ENCODE measurements at regions not wholly inside any gene's neighbourhood (a gene's known extent, or its start where the extent isn't known, plus 50 kb on each side); places are given as distances from the start of the nearest gene placed in this dataset.

GRCh38 chr20:39489986-39490560, 527.9 kb downstream of the DHX35 start:
- H3K4me3 ChIP-seq (ENCODE audit: insufficient read depth, low read length, poor library complexity, severe bottlenecking): no peak overlapping the region
- H3K9me2 ChIP-seq (replicated peaks; ENCODE audit: insufficient read depth, low read length): no peaks in the 10 kb centered on the region
- H3K36me3 ChIP-seq (ENCODE audit: low read length): no peaks in the 10 kb centered on the region
- H3K27me3 ChIP-seq (ENCODE audit: low read length): no peaks in the 10 kb centered on the region
- no peaks in the 10 kb centered on the region for H3K9me3 ChIP-seq (ENCODE audit: insufficient read depth, low read length)
- no peak overlapping the region for H3K27ac ChIP-seq (ENCODE audit: low read depth, low read length)
- no peaks in the 10 kb centered on the region for H4K20me1 ChIP-seq (ENCODE audit: low read depth, low read length)
- no peak for TF ChIP-seq CTCF (IDR thresholded peaks at IDR 0.05; ENCODE audit: insufficient read depth, low read length, poor library complexity, severe bottlenecking)
- TF ChIP-seq EZH2phosphoT487 (conservative IDR thresholded peaks at IDR 0.05; ENCODE audit: low read length): no peak
- no peaks in the 10 kb centered on the region for H3K79me2 ChIP-seq (ENCODE audit: insufficient read depth, low read length)
- H3F3A ChIP-seq (ENCODE audit: insufficient read depth): no peaks in the 10 kb centered on the region
- H2AFZ ChIP-seq (ENCODE audit: low read depth, low read length, severe bottlenecking): no peak overlapping the region
- H3K9ac ChIP-seq (ENCODE audit: low read length): no peak overlapping the region
- no peak overlapping the region for H3K4me2 ChIP-seq (ENCODE audit: low read depth, low read length, poor library complexity, severe bottlenecking)

- no peaks in the 10 kb centered on the region for H3K27me3 ChIP-seq (ENCODE audit: low read length)
- H3K79me2 ChIP-seq (ENCODE audit: insufficient read depth, low read length): no peaks in the 10 kb centered on the region
- no peaks in the 10 kb centered on the region for H4K20me1 ChIP-seq (ENCODE audit: low read depth, low read length)
These were observed 518.3 kb downstream of the DHX35 start for GRCh38 chr20:39480276-39481043.

GRCh38 chr20:39479196-39479810, 517.2 kb downstream of the DHX35 start:
- Histone ChIP-seq H3F3A (ENCODE audit: insufficient read depth) (no peaks in the 10 kb centered on the region), H3K9me2 (replicated peaks; ENCODE audit: insufficient read depth, low read length) (no peaks in the 10 kb centered on the region), H3K36me3 (ENCODE audit: low read length) (no peaks in the 10 kb centered on the region), H3K9me3 (ENCODE audit: insufficient read depth, low read length) (no peaks in the 10 kb centered on the region), H3K4me3 (ENCODE audit: insufficient read depth, low read length, poor library complexity, severe bottlenecking) (no peak overlapping the region), H4K20me1 (ENCODE audit: low read depth, low read length) (no peaks in the 10 kb centered on the region), H3K4me2 (ENCODE audit: low read depth, low read length, poor library complexity, severe bottlenecking) (no peak overlapping the region), H3K79me2 (ENCODE audit: insufficient read depth, low read length) (no peaks in the 10 kb centered on the region), H2AFZ (ENCODE audit: low read depth, low read length, severe bottlenecking) (no peak overlapping the region), H3K27me3 (ENCODE audit: low read length) (no peaks in the 10 kb centered on the region), H3K9ac (ENCODE audit: low read length) (no peak overlapping the region), H3K27ac (ENCODE audit: low read depth, low read length) (no peak overlapping the region)
- TF ChIP-seq EZH2phosphoT487 (conservative IDR thresholded peaks at IDR 0.05; ENCODE audit: low read length) (no peak), CTCF (IDR thresholded peaks at IDR 0.05; ENCODE audit: insufficient read depth, low read length, poor library complexity, severe bottlenecking) (no peak)

More at GRCh38 chr20:39480276-39481043, 518.3 kb downstream of the DHX35 start:
- no peaks in the 10 kb centered on the region for H3F3A ChIP-seq (ENCODE audit: insufficient read depth)
- no peaks in the 10 kb centered on the region for H3K9me2 ChIP-seq (replicated peaks; ENCODE audit: insufficient read depth, low read length)
- no peaks in the 10 kb centered on the region for H3K9me3 ChIP-seq (ENCODE audit: insufficient read depth, low read length)
- no peak for TF ChIP-seq CTCF (IDR thresholded peaks at IDR 0.05; ENCODE audit: insufficient read depth, low read length, poor library complexity, severe bottlenecking)
- TF ChIP-seq EZH2phosphoT487 (conservative IDR thresholded peaks at IDR 0.05; ENCODE audit: low read length): no peak
- H3K4me3 ChIP-seq (ENCODE audit: insufficient read depth, low read length, poor library complexity, severe bottlenecking): no peak overlapping the region
- no peak overlapping the region for H3K27ac ChIP-seq (ENCODE audit: low read depth, low read length)
- H3K4me2 ChIP-seq (ENCODE audit: low read depth, low read length, poor library complexity, severe bottlenecking): no peak overlapping the region
- no peak overlapping the region for H3K9ac ChIP-seq (ENCODE audit: low read length)
- no peak overlapping the region for H2AFZ ChIP-seq (ENCODE audit: low read depth, low read length, severe bottlenecking)
- no peaks in the 10 kb centered on the region for H3K36me3 ChIP-seq (ENCODE audit: low read length)

Measured in SU-DHL-6 (cell line).